H9 (cell line): ENCODE measurements at regions not wholly inside any gene's neighbourhood (a gene's known extent, or its start where the extent isn't known, plus 50 kb on each side); places are given as distances from the start of the nearest gene placed in this dataset.

Source experiments
- DNase-seq: peaks from one replicate; pipeline ENCODE4 v3.0.0-alpha.2; 2017
- H2AFZ ChIP-seq: one replicate; pipeline ENCODE4 v1.6.1; 2013; ENCODE audit warnings: mild to moderate bottlenecking, low read length, control low read depth, moderate library complexity
- H2AK5ac ChIP-seq: 2 replicates; pipeline ENCODE4 v1.6.1; 2013; ENCODE audit warnings: low read length, control low read depth, mixed read lengths; ENCODE audit not compliant: insufficient read length
- H2BK120ac ChIP-seq: one replicate; pipeline ENCODE4 v1.6.1; 2013; ENCODE audit warnings: low read depth, mild to moderate bottlenecking, low read length, control low read depth, inconsistent platforms; ENCODE audit not compliant: poor library complexity, severe bottlenecking
- H2BK12ac ChIP-seq: 2 replicates; pipeline ENCODE4 v1.6.1; 2013; ENCODE audit warnings: low read length, control low read depth, mixed read lengths, low read depth; ENCODE audit not compliant: insufficient read length
- H2BK15ac ChIP-seq: 2 replicates; pipeline ENCODE4 v1.6.1; 2013; ENCODE audit warnings: low read depth, low read length, control low read depth
- H2BK20ac ChIP-seq: one replicate; pipeline ENCODE4 v1.6.1; 2013; ENCODE audit warnings: low read depth, mild to moderate bottlenecking, low read length, control low read depth, inconsistent platforms; ENCODE audit not compliant: poor library complexity, severe bottlenecking
- H2BK5ac ChIP-seq: 2 replicates; pipeline ENCODE4 v1.6.1; 2013; ENCODE audit warnings: low read length, control low read depth, mixed read lengths; ENCODE audit not compliant: insufficient read length
- H3K14ac ChIP-seq: 2 replicates; pipeline ENCODE4 v1.6.1; 2013; ENCODE audit warnings: low read length, control low read depth; ENCODE audit not compliant: insufficient read depth
- H3K18ac ChIP-seq: 2 replicates; pipeline ENCODE4 v1.6.1; 2013; ENCODE audit warnings: low read depth, mild to moderate bottlenecking, mixed read lengths, low read length, control low read depth; ENCODE audit not compliant: insufficient read length
- H3K23ac ChIP-seq: 2 replicates; pipeline ENCODE4 v1.6.1; 2013; ENCODE audit warnings: low read length, control low read depth, mixed read lengths, low read depth; ENCODE audit not compliant: insufficient read length
- H3K23me2 ChIP-seq: 2 replicates; pipeline ENCODE4 v1.6.1; 2013; ENCODE audit warnings: low read depth, mild to moderate bottlenecking, mixed read lengths, low read length, control low read depth; ENCODE audit not compliant: insufficient read length, poor library complexity, severe bottlenecking
- H3K27ac ChIP-seq: 2 replicates; pipeline ENCODE4 v1.5.1; 2013; ENCODE audit warnings: low read length, control low read depth, mixed read lengths, low read depth; ENCODE audit not compliant: insufficient read length
- H3K27me3 ChIP-seq: 2 replicates; pipeline ENCODE4 v1.6.1; 2013; ENCODE audit warnings: low read length, control low read depth, inconsistent platforms; ENCODE audit not compliant: insufficient read depth
- H3K4ac ChIP-seq: 2 replicates; pipeline ENCODE4 v1.6.1; 2013; ENCODE audit warnings: low read depth, mild to moderate bottlenecking, control low read depth, inconsistent platforms, low read length, moderate library complexity
- H3K4me1 ChIP-seq: 2 replicates; pipeline ENCODE4 v1.6.1; 2013; ENCODE audit warnings: low read length, control low read depth, inconsistent platforms; ENCODE audit not compliant: insufficient read depth
- H3K4me2 ChIP-seq: 2 replicates; pipeline ENCODE4 v1.6.1; 2013; ENCODE audit warnings: low read length, control low read depth, mixed read lengths; ENCODE audit not compliant: insufficient read length, insufficient read depth
- H3K56ac ChIP-seq: 2 replicates; pipeline ENCODE4 v1.6.1; 2013; ENCODE audit warnings: low read depth, mild to moderate bottlenecking, mixed read lengths, low read length, control low read depth; ENCODE audit not compliant: insufficient read length
- H3K79me1 ChIP-seq: 2 replicates; pipeline ENCODE4 v1.6.1; 2013; ENCODE audit warnings: low read depth, mild to moderate bottlenecking, moderate library complexity, low read length, control low read depth, inconsistent platforms; ENCODE audit not compliant: insufficient read depth, poor library complexity, severe bottlenecking
- H3K79me2 ChIP-seq: 2 replicates; pipeline ENCODE4 v1.6.1; 2013; ENCODE audit warnings: low read length, control low read depth, inconsistent platforms; ENCODE audit not compliant: insufficient read depth
- H3K9ac ChIP-seq: 2 replicates; pipeline ENCODE4 v1.6.1; 2013; ENCODE audit warnings: low read length, control low read depth, mixed read lengths; ENCODE audit not compliant: insufficient read length; ENCODE audit errors: extremely low read depth
- H3K9me3 ChIP-seq: one replicate; pipeline ENCODE4 v1.6.1; 2013; ENCODE audit warnings: low read depth, low read length, inconsistent platforms; ENCODE audit not compliant: control insufficient read depth
- H3T11ph ChIP-seq: one replicate; pipeline ENCODE4 v1.6.1; 2013; ENCODE audit warnings: mild to moderate bottlenecking, low read length, control low read depth, inconsistent platforms
- H4K20me1 ChIP-seq: one replicate; pipeline ENCODE4 v1.6.1; 2013; ENCODE audit not compliant: control insufficient read depth, insufficient read length, insufficient read depth
- H4K5ac ChIP-seq: 2 replicates; pipeline ENCODE4 v1.6.1; 2013; ENCODE audit warnings: low read depth, mild to moderate bottlenecking, mixed read lengths, low read length, control low read depth; ENCODE audit not compliant: insufficient read length
- H4K8ac ChIP-seq: replicated peaks from 2 replicates; pipeline ENCODE4 v1.6.1; 2013; ENCODE audit warnings: low read length, control low read depth, mixed read lengths, low read depth; ENCODE audit not compliant: insufficient read length
- H4K91ac ChIP-seq: 2 replicates; pipeline ENCODE4 v1.6.1; 2013; ENCODE audit warnings: low read depth, mild to moderate bottlenecking, moderate library complexity, mixed read lengths, low read length, control low read depth; ENCODE audit not compliant: insufficient read length
- H3K27ac Mint-ChIP-seq, 3 experiments: 2 replicates in 2 of 3; 3 replicates in 1 of 3; pipeline ENCODE4 v1.8.0; 2020 to 2021; ENCODE audit warnings: mixed read lengths in 3 of 3, mild to moderate bottlenecking in 1 of 3, moderate library complexity in 1 of 3
- H3K27me3 Mint-ChIP-seq: 2 replicates; pipeline ENCODE4 v1.8.0; 2021; ENCODE audit warnings: low read depth, mild to moderate bottlenecking, moderate library complexity, mixed read lengths
- H3K36me3 Mint-ChIP-seq, 3 experiments: 2 replicates in 2 of 3; 3 replicates in 1 of 3; pipeline ENCODE4 v1.8.0; 2020 to 2021; ENCODE audit warnings: low read depth in 3 of 3, mixed read lengths in 3 of 3; ENCODE audit not compliant: insufficient read depth in 1 of 3
- H3K4me1 Mint-ChIP-seq, 2 experiments: 2 replicates each; pipeline ENCODE4 v1.8.0; 2020; ENCODE audit warnings: mixed read lengths in 2 of 2
- H3K4me3 Mint-ChIP-seq, 2 experiments: 2 replicates in 1 of 2; 3 replicates in 1 of 2; pipeline ENCODE4 v1.8.0; 2020 to 2021; ENCODE audit warnings: mild to moderate bottlenecking in 2 of 2, mixed read lengths in 2 of 2, moderate library complexity in 1 of 2
- H3K9me3 Mint-ChIP-seq, 2 experiments: 2 replicates in 1 of 2; 3 replicates in 1 of 2; pipeline ENCODE4 v1.8.0; 2020; ENCODE audit warnings: mild to moderate bottlenecking in 2 of 2, mixed read lengths in 2 of 2, moderate library complexity in 1 of 2
- CTCF ChIP-seq: fragments of 200-600 bp; sonication (generic); conservative IDR thresholded peaks from 3 replicates; pipeline ENCODE4 v1.8.0; 2021; ENCODE audit warnings: antibody characterized with exemption, mild to moderate bottlenecking
- WGBS: extraction: QIAGEN DNeasy Blood & Tissue Kit; methylation state at CpG from one replicate; pipeline ENCODE4 v1.1.7; 2013; ENCODE audit warnings: missing lambda C conversion rate, low lambda C conversion rate, mixed read lengths; ENCODE audit not compliant: insufficient read length; ENCODE audit errors: extremely low coverage; 5-methylcytosine and 5-hydroxymethylcytosine counted together

DNA sequence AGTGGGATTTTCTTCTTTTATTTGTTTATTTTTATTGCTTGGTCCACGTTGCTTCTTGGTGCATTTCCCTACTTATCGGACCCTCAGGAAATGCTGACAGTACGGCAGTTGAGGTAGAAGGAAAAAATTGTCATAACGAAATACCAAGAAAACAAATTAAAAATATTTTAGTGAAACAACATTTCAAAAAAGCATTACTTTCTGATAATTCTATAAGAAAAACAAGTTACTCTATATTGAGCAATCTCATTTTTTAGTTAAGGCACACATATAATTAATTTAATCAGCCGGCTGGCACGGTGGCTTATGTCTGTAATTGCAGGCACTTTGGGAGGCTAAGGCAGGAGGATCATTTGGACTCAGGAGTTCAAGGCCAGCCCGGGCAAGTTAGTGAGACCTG is 102.1 kb downstream of the SH3YL1 start:
- no peaks in the 10 kb centered on the region; a peak in 2 of 7 replicates for H3K36me3 Mint-ChIP-seq
- no peak overlapping the region for H2BK15ac ChIP-seq
- TF ChIP-seq CTCF: no peak
- no CpG with 5 or more reads among the region's 7 CpGs for WGBS
- no peak overlapping the region for H4K5ac ChIP-seq
- no peak overlapping the region for H4K91ac ChIP-seq
- H3K18ac ChIP-seq: no peak overlapping the region
- no peak overlapping the region for H3K9ac ChIP-seq
- H3K79me1 ChIP-seq: no peaks in the 10 kb centered on the region
- H2BK12ac ChIP-seq: no peak overlapping the region
- no peak overlapping the region for H2BK5ac ChIP-seq
- H3K4me1 Mint-ChIP-seq: peaks cover 0 to 5% of the 10 kb centered on the region in 2 experiments; a peak in 1 of 4 replicates
- no peak overlapping the region for H3K23ac ChIP-seq
- no peaks in the 10 kb centered on the region for H3K23me2 ChIP-seq
- no peak overlapping the region for H2BK120ac ChIP-seq
- H3K9me3 Mint-ChIP-seq: peaks cover 3 to 4% of the 10 kb centered on the region in 2 experiments; a peak in 4 of 5 replicates
- no peak overlapping the region for H3T11ph ChIP-seq
- H2AFZ ChIP-seq: no peak overlapping the region
- no peak overlapping the region for H2BK20ac ChIP-seq
- no peaks in the 10 kb centered on the region for H3K79me2 ChIP-seq
- DNase-seq: no peak
- H3K27ac ChIP-seq: no peak overlapping the region
- H3K27ac Mint-ChIP-seq: no peak overlapping the region
- H3K9me3 ChIP-seq: no peaks in the 10 kb centered on the region
- no peak overlapping the region for H3K4ac ChIP-seq
- H3K4me1 ChIP-seq: no peaks in the 10 kb centered on the region
- H3K4me2 ChIP-seq: no peak overlapping the region
- no peaks in the 10 kb centered on the region for H4K20me1 ChIP-seq
- H3K4me3 Mint-ChIP-seq: no peak overlapping the region
- H3K27me3 ChIP-seq: no peaks in the 10 kb centered on the region
- no peaks in the 10 kb centered on the region; the same call in none of the 2 replicates for H3K27me3 Mint-ChIP-seq
- no peak overlapping the region for H3K14ac ChIP-seq
- no peak overlapping the region for H2AK5ac ChIP-seq
- H4K8ac ChIP-seq: no peak overlapping the region
- no peak overlapping the region for H3K56ac ChIP-seq
